Chondrocyte (in vitro differentiated cells): ENCODE measurements at regions not wholly inside any gene's neighbourhood (a gene's known extent, or its start where the extent isn't known, plus 50 kb on each side); places are given as distances from the start of the nearest gene placed in this dataset.

Experiments
- DNase-seq: peaks from one replicate; pipeline ENCODE4 v3.0.0; 2021; ENCODE audit warnings: mixed read lengths, low spot score
- H3K27ac Mint-ChIP-seq: one replicate; pipeline ENCODE4 v1.8.0; 2021; ENCODE audit warnings: mild to moderate bottlenecking, moderate library complexity, mixed read lengths; ENCODE audit not compliant: unreplicated experiment
- H3K27me3 Mint-ChIP-seq: 2 replicates; pipeline ENCODE4 v1.8.0; 2021; ENCODE audit warnings: low read depth, mixed read lengths
- H3K36me3 Mint-ChIP-seq: 2 replicates; pipeline ENCODE4 v1.8.0; 2021; ENCODE audit warnings: low read depth, mixed read lengths
- H3K4me1 Mint-ChIP-seq: 2 replicates; pipeline ENCODE4 v1.8.0; 2021; ENCODE audit warnings: low read depth, mild to moderate bottlenecking, mixed read lengths
- H3K4me3 Mint-ChIP-seq: one replicate; pipeline ENCODE4 v1.8.0; 2021; ENCODE audit warnings: mild to moderate bottlenecking, moderate library complexity, mixed read lengths; ENCODE audit not compliant: unreplicated experiment
- H3K9me3 Mint-ChIP-seq: 2 replicates; pipeline ENCODE4 v1.8.0; 2021; ENCODE audit warnings: low read depth, mixed read lengths
- TF ChIP-seq, protein P1 (sequence below): fragments of 200-600 bp; sonication (generic); IDR thresholded peaks from 2 replicates; pipeline ENCODE4 v1.5.0; 2021; ENCODE audit warnings: antibody characterized with exemption, mild to moderate bottlenecking, moderate library complexity

- no peak for DNase-seq
- H3K27me3 Mint-ChIP-seq = no peaks in the 10 kb centered on the region
- H3K4me3 Mint-ChIP-seq = no peak overlapping the region
- H3K36me3 Mint-ChIP-seq = peaks cover 1% of the 10 kb centered on the region
- H3K9me3 Mint-ChIP-seq = no peaks in the 10 kb centered on the region
- TF ChIP-seq, protein P1, sequence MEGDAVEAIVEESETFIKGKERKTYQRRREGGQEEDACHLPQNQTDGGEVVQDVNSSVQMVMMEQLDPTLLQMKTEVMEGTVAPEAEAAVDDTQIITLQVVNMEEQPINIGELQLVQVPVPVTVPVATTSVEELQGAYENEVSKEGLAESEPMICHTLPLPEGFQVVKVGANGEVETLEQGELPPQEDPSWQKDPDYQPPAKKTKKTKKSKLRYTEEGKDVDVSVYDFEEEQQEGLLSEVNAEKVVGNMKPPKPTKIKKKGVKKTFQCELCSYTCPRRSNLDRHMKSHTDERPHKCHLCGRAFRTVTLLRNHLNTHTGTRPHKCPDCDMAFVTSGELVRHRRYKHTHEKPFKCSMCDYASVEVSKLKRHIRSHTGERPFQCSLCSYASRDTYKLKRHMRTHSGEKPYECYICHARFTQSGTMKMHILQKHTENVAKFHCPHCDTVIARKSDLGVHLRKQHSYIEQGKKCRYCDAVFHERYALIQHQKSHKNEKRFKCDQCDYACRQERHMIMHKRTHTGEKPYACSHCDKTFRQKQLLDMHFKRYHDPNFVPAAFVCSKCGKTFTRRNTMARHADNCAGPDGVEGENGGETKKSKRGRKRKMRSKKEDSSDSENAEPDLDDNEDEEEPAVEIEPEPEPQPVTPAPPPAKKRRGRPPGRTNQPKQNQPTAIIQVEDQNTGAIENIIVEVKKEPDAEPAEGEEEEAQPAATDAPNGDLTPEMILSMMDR = no peak
- H3K27ac Mint-ChIP-seq = no peak overlapping the region
- H3K4me1 Mint-ChIP-seq = peaks cover 79% of the 10 kb centered on the region
Observed at GRCh38 chr14:61107869-61108493, 126.9 kb downstream of the SLC38A6 start.

DNA sequence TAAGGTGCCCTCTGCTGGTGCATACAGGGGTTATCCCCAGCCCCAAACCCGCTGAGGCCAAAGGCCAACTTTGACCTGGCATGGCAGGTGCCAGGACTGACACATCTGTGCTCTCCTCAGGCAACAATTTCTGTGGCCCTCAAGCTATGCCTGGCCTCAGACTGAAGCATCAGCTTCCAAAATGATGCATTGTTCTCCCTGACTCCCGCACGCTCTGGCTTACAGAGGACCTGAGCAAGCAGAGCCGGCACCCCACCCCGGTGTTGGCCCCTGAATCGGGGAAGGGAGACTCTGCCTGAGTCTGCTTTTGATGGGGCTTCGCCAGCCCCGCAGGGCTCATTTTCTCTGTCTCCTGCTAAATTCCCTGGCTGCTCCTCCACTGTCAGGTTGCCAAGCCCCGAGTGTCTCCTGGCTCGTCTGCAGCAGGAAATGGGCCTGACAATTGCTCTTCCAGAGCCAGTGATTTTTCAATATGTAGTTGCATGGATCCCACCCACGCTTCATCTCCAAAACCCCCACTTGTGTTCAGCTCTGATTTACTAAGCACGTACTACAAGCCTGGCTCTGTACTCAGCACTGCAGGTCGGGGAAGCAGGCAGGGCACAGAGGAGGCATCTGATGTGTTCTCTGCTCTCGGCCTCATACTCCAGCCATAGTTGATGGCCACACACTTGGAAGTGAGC, 126.1 kb downstream of the SLC38A6 start:
- no peak for DNase-seq
- peak overlapping the region; percentile 36 for H3K27ac Mint-ChIP-seq
- peaks cover 84% of the 10 kb centered on the region for H3K4me1 Mint-ChIP-seq
- peaks cover 1% of the 10 kb centered on the region for H3K36me3 Mint-ChIP-seq
- H3K27me3 Mint-ChIP-seq = no peaks in the 10 kb centered on the region
- H3K9me3 Mint-ChIP-seq = no peaks in the 10 kb centered on the region
- TF ChIP-seq, protein P1 = peak; percentile 62
- no peak overlapping the region for H3K4me3 Mint-ChIP-seq

GRCh38 chr14:61106271-61106958, 125.4 kb downstream of the SLC38A6 start:
- H3K4me1 Mint-ChIP-seq = peaks cover 85% of the 10 kb centered on the region
- H3K4me3 Mint-ChIP-seq = no peak overlapping the region
- TF ChIP-seq, protein P1 = no peak
- H3K27ac Mint-ChIP-seq = no peak overlapping the region
- peaks cover 1% of the 10 kb centered on the region for H3K36me3 Mint-ChIP-seq
- H3K9me3 Mint-ChIP-seq = no peaks in the 10 kb centered on the region
- DNase-seq = no peak
- H3K27me3 Mint-ChIP-seq = no peaks in the 10 kb centered on the region

- Mint-ChIP-seq H3K4me1 (peaks cover 74% of the 10 kb centered on the region), H3K36me3 (no peaks in the 10 kb centered on the region), H3K4me3 (no peak overlapping the region), H3K27ac (peak overlapping the region; percentile 99), H3K9me3 (no peaks in the 10 kb centered on the region), H3K27me3 (no peaks in the 10 kb centered on the region)
- TF ChIP-seq, protein P1 = no peak
- no peak for DNase-seq
Observed at GRCh38 chr14:61104358-61104757, 123.3 kb downstream of the SLC38A6 start.

DNA sequence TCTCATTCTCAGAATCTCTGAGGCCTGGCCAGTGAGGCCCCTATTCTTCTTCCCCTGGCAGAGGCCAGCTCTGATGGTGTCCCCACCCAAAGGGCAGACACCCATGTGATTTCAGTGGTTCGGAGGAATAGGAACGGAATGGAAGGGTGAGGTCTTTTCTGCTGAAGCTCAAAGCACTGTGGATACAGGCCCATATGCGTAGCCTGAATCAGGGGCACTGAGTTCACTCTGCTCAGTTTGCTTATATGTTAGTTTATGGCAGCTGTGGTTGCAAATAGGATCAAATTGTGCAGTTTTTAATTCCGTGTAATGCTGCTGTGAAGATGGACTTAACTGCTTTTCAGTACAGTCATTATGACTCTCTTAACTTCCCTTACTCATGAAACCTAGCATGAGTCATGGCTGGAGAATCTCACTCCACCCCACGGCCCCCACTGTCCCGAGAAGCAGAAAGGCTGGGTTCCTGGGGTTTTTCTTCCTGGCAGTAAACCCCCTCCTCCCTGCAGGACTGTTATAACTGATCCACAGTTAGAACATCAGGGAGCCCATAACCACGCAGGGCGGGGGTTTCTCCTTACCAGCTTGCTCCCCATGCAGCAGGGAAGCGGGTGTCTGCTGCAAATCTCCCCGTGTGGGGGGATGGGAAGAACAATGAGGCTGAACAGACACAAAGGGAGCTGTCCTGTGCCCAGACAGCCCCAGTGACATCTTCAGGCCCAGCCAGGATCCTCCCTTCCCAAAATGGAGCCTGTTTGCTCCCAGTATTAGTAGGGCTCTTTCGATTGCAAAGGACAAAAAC, 122.7 kb downstream of the SLC38A6 start:
- Mint-ChIP-seq H3K27ac (peak overlapping the region; percentile 99), H3K9me3 (no peaks in the 10 kb centered on the region), H3K36me3 (no peaks in the 10 kb centered on the region), H3K4me1 (peaks cover 74% of the 10 kb centered on the region), H3K27me3 (no peaks in the 10 kb centered on the region), H3K4me3 (peak overlapping the region; percentile 54)
- DNase-seq = no peak
- TF ChIP-seq, protein P1 = no peak
